ENCODE measurements at regions not wholly inside any gene's neighbourhood (a gene's known extent, or its start where the extent isn't known, plus 50 kb on each side); places are given as distances from the start of the nearest gene placed in this dataset.

DNA sequence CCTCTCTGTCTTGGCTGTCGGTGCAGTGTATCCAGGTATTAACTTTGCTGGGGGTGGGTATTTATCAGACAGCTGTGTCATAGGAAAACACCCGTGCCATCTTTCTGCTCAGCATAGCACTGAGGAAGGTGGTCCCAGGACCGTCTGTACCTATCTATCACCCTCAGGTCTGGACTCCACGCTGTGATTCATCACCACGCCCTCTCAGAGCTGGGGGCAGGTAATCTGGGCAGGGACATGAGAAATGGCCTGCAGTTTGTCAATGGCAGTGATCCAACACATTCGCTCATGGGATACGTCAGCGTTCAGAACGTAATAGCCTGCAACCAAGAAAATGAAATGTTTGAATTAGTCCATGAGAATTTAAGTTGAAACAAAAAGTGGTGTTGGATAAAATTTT, 151.6 kb upstream of the MAP1B start:
- DNase-seq = no peak

DNA sequence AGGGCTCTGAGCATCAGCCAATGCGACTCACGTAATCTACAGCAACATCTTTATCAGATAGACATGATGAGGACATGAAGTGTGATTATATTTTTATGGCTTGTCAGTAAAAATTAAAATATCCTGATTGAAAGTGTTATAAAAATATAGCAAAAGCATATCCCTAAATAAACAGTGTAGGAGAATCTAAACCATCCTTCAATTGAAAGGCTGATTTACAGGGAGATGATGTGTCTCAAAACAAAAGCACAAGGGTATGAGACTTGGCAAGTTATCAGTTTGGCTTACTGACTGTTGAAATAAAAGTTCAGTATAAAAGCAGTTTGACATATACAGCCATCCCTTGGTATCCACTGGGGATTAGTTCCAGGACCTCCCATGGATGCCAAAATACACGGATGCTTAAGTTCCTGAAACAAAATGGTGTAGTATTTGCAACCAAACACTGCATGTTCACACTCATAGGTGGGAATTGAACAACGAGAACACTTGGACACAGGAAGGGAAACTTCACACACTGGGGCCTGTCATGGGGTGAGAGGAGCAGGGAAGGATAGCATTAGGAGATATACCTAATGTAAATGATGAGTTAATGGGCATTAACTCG, 149.9 kb upstream of the MAP1B start:
- no peak for DNase-seq

DNA sequence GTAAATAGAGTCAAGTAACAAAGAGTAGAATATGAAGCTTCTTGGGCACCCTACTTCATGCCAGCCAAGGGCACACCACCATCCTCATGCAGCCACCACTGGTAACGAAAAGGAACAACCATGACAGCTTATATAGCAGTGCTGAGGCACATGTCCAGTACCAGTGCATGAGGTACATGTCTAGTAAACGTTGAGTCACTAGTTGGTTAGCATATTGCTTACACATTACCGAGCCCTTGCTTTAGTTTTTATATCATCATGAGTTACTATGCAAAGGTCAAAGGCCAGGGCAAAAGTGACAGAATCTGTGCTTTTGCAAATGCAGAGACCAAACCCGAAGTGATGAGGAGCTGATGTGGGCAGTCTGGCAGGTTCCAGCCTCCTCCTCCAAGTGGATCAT, 147.1 kb upstream of the MAP1B start:
- DNase-seq = no peak

DNA sequence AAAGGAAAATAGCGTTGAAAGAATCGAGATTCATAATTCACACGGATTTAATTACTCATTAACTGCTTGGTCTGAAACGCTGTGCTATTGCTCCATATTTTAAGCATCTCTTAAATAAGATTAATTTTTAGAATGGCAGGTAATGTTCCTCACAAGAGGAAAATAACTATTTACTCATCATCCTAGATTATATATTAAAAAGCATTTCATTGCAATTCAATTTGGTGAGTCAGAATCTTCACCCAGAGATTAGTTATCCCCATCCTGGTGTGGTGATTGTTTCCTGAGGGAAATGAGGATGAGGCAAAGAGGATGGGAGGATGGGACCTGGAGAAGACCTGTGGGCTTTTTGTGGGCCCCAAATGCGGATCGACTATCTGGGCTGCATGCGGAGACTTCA, 145.5 kb upstream of the MAP1B start:
- DNase-seq = no peak

DNA sequence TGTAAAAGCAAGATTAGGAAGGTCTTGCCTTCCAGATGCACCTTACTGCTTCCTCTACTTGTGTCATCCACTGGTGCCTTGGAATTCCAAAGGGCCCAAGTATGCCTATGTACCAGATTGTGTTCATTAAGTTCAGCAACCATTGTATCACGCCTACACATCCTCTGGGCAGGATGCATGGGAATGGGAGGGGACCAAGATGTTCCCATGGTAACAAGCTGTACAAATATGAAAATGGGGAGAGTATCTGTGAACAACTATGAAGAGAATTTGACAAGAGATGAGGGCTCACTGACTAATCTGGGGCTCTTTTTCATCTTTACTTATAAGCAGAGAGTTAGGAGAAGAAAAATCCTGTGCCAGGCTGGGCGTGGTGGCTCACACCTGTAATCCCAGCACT, 137.8 kb upstream of the MAP1B start:
- no peak for DNase-seq

DNA sequence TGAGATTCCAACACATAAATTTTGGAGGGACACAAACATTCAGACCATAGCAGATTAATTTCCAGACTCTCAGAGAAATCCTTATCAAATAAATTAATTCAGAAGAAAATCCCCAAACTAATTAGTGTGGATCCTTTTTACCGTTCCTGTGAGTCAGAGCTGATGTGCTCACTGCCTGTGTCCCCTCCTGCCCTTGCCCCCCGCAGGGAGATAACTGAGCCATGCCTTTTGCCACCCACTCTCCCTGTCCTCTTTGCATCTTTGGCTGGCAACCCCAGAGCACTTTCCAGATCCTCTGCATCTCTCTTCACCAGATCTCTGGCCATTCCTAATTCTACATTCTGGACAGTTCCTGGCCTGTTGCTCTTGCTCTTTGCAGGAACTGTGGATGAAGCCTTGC, 135.4 kb upstream of the MAP1B start:
- no peak for DNase-seq

DNA sequence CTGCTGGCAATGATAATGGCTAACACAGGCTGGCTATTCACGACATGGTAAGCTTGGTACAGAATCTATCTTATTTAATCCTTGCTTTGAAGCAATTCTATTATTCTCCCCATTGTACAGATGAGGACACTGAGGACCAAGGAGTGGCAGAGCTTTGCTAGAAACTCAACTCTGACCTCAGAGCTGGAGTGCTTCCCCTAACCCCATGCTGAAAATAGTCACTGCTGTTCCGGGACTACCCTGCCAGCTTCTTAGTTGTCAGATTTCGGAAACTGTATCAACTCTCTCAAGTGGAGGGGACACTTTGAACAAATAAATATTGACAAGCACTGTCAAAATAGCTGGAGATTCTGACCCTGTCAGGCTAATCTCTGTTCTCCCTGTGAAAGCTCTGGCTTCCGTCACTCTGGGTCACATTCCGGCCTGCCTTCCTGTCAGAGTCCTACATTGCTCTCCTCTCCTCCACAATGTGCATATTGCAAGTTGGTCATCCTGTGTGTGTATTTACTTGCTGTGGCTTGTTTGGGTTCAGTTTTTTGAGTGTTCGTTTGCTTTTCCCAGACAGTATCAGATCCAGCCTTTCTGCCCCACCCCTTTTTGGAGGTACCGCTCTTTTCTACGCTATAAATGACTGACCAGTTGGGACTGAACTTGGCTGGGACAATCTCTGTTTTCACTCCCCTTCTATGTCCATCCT, 134.3 kb upstream of the MAP1B start:
- DNase-seq = no peak

DNA sequence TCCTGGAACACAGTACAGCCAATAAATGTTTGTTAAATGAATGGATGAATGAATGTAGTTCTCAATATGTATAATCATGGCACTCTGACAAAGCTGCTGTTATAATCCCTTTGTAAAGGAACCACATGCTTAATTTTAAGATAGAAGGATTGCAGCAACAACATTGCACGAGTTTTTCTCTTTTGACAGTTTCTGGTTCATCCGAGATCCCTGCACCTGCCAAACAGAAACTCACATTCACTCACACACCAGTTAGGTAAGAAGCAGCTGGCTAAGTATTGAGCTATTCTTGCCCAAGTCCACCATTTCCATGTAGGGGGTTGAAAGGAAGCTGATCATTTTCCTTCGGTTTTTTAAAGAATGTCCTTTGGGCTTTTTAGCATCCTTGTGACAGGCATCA, 133.7 kb upstream of the MAP1B start:
- no peak for DNase-seq

DNA sequence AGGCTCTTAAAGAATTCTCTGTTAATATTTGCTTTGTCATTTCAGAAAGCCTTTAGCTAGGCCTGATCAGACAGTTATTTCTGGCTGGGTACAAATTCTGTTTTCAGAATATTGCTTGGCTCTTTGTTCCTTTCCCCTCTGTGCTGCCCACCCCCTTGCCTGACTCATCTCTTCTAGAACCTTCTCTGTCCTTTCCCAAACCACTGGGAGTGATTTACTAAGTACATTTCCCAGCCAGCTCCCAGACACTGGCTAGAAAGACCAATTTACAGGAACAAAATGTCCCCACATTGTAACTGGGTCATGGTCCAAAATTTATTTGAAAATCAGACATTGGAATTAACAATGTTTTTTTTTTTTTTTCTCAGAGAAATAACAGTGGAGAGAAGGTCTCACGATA, 133.1 kb upstream of the MAP1B start:
- DNase-seq = no peak

DNA sequence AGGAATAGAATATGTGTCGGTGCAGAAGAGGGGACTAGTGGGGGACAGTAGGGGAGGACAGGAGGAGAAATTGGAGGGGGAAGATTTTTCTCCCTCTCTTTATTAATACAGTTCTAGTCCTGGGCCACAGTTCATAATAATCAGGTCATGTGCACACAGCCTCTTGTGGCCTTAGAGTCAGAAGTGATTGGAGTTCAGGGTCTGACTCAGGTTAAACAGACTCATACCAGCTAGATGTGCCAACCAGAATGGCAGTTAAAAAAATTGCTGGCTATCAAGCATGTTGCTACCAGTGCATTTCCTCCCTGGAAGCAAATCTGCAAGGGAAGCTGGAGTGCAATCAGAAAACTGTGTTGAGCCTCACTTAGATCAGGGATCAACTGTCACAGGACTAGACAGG, 132.7 kb upstream of the MAP1B start:
- DNase-seq = no peak

DNA sequence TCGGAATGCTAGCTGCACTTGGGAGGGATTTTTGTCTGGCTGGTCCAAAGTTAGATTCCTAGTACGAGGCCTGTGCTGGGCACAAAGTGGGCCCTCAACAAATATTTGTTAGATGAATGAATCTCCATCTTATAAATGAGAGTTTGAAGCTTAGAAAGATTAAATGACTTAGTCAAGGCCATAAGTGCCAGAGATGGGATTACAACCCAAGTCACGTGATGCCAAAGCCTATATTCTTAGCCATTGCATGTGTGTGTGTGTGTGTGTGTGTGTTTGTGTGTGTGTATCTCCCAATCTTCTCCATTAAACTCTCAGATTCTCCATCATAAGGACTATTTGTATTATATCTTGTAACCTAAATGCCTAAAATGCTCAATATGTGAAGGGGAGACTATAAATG, 130.8 kb upstream of the MAP1B start:
- DNase-seq = no peak

DNA sequence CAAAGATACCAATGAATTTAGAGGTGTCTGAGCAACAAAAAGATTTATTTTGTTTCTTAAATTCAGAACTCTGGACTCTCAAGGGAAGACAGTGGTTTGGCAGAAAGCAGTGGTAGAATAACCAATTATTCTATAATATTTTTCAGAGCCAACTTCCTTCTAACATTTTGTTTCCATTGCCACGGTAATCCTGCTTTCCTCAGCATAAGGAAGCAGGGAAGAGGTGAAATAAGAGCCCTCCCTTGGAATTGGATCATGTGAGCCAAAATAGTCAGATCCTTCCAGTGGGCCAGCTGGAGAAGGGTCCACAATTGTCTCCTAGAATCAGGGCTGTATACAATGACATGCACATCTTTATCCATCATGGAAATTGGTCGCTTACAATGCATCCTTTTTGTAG, 130.0 kb upstream of the MAP1B start:
- no peak for DNase-seq

DNA sequence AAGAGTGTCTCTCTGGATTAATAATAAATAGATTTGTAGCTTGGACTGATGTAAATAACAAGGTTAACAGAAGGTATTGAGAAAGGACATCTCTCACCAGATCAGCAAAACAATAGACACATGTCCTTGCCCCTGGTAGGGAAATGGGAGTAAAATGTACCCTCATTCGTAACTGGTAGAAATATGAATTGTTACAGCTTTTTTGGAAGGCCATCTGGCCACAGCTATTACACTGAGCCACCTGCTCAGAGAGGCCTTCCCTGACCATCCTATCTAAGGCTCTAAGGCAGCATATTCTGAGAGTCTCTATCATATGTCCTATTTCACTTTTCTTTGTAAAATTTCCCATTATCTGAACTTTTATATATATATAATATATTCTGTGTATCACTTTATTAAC, 129.1 kb upstream of the MAP1B start:
- DNase-seq = no peak

DNA sequence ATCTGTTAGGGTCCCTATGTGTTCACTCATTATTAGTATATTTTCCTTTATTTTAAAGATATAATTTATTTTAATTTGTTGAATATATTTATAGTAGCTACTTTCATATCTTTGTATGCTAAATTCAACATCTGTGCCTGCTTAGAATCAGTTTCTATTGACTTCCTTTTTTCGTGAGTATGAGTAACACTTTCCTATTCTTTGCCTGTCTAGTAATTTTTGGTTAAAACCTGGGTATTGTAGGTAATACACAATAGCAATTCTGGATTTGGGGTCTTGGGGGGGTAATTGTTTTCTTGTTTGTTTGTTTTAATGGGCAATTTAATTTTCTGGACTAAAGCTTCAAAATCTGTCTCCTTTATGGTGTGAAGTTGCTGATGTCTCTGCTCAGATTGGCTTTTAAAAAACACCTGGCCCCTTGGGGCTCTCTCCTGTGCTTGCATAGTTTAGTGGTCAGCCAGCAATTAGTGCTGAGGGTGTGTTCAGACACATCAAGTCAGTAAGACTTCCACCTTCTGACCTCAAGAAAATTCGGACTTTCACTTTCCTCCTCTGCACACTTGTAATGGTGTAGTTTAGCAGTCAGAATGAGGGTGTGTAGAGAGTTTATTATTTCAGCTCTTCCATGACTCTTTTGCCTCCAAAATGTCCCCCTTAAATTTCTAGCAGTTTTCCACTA, 124.4 kb upstream of the MAP1B start:
- DNase-seq = no peak

DNA sequence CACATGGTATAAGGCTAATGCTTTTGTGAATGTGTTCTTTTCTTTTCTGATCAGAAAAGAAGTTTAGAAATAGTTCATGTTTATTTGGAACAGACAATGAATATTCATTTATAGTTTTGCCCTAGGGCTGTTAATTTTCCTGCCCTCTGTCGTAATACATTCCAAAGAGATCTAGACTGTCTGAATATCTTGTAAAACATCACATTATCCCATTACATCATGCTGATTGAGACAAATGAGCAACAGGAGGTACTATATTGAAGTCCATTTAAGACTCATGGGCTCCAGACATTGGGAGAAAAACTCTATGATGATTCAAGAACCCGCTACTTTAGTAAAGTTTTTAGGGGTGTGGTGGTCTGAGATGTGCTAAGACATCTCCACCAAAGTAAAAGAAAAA, 121.2 kb upstream of the MAP1B start:
- no peak for DNase-seq

DNA sequence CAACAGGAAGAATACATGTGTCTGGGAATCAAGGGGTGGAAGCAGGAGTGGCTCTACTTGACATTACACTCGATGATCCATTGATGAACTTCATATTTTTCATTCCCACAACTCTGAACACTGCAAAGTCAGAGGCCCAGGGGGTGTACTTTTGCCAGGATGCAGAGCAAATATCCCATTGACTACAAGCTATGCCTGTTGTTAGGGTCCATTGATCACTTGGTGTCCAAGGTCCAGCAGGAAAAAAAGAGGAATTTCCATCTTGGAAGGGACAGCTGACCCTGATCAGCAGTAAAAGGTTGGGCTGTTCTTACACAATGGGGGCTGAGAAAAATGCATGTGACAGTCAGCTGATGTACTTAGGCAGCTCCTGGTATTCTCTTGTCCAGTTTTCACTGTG, 118.5 kb upstream of the MAP1B start:
- no peak for DNase-seq

DNA sequence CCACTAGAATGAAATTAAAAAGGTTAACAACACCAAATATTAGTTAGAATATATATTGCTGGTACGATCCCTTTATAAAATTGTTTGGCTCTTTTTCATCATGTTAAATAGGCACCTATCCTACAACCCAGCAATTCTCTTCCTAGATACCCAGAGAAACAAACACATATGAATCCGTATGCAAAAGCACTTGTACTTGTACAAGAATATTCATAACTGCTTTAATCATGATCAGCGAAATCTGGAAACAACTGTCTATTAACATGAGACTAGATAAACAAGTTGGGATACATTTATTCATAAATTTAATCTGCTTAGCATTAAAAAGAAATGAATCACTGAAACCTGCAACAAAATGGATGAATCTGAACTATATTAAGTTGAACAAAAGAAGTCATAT, 113.7 kb upstream of the MAP1B start:
- no peak for DNase-seq

DNA sequence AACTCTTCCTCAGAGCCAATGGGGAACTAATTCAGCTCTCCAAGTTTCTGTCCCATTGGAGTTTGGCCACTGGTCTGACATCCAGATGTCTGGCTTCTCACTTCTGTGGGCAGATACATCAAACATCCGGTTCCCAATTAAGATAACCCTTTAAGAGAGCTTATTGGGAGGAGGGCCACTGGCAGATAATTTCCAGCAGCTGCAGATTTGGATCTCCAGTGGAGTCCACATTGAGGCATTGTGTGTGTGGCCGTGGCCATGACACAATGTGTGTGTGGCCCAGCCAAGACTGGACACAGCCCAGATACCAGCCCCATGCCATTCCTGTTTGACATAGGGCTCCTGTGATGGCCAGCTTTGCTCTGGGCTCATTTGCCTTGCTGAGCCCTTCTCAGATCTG, 110.5 kb upstream of the MAP1B start:
- no peak for DNase-seq

DNA sequence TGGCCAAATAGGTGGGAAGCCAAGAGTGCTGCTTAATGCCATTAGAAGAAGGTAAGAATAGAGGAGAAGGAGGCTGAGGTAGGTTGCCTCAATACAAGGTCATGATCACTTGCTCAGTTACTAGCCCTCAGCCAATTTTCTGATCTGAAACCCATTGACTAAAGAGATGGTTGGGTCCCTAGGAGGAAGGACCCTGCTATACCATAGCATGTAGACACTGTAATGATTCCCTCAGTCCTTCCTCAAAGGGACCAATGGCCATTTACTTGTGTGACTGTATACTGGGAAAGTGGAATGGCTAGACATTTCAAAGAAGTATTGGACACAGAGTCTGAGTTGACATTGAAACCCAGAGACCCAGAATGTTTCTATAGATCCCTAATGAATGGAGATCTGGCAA, 108.5 kb upstream of the MAP1B start:
- no peak for DNase-seq

DNA sequence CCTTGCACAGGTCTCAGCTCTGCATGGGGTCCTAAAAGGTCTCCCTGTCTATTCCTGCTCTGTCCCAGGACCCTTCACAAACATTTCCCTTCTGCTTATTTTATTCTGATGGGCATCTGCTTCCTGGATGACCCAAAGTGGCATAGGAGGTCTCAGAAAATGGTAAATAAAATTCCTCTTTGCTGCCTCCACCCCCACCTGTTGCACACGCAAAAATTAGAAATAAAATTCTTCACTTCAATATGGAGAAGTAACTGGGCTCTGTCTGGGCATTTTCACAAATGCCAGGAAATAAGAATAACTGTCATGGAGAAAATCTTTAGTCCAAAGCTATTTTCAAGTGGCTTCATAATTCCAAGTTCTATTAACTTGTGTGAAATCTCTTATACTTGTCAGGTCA, 106.6 kb upstream of the MAP1B start:
- no peak for DNase-seq

DNA sequence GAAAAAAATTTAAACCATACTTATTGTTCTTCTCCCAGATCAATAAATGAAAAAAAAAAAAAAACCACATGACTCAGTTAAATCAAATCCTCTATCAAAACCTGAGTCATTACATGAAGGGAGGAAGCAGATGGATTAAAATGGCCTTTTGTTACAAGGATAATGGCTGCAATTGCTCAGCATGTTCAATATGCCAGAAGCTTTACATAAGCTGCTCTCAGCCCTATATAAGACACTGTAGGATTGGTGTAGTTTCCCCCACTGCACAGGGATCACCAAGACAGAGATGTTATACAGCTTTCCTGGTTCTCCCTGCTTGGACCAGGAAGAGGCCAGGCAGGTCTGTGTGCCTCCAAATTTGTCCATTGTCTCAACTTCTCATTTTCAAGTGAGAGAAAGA, 101.6 kb upstream of the MAP1B start:
- DNase-seq = no peak

DNA sequence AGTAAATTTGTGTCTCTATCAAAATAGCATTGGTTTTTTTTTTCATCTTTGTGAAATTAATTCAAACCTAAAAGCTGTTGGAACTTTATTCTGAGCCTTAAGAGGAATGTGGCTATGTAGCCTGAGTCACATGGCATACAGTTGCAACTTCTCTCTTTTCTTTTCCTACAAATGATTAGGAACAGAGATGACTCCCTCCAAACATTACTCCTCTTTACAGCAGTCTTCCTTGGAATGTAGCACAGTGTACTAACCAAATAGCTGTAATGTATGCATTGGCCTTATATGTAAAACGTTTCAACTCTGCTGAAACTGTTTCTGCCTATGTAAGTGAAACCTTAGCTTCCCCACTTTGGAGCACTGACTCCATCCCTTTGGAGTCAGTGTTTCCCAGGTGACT, 100.9 kb upstream of the MAP1B start:
- no peak for DNase-seq

DNA sequence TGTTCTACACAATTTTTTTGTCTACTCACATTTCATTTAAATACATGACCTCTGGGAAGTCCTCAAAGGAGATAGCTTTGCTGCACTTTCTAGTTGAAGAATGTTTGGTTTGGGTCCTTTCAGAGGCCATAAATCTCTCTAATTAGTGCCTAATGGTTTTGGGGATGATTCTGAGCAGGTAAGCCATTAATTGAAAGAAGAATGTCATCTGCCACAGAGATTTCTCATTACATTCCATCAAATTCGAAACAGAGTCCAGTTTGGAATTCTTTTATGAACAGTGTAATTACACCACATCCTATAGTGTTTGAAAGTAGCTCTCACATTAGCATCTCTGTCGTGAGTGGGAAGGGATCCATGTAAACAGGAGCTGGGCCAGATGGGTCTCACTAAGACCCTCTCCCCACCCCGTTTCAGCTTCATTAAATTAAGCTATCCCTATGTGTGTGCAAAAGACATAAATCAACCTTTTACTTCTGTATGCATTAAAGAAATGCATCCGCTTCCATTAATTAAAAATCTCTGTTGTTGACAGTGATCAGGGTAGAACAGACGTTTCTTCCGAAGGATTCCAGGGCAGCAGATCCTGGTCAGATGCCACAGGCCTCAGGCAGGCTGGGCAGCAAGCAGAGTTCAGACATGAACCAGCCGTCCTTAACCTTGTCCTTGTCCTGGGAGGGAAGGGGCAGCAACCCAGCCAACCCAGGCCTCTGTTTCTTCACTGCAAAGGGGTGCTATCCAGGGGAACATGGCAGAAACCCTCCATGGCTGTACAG, 99.8 kb upstream of the MAP1B start:
- DNase-seq = no peak

DNA sequence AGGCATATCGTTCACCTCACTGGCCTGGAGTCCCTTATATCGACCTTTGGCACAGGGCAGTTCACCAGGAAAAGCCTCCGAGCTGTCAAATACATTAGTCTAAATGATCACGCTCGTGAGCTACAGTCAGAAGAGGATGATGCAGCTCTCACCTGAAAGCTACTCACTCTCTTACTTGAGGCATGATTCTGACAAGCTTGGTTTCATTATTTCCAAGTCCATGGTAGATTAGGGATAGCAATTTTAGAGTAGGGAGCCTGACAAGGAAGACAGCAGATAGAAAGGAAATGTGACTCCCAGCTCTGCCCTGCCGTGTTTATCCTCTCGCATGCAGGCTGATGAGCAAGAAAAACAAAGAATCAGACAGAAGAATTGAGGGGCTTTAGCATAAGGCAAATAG, 98.0 kb upstream of the MAP1B start:
- DNase-seq = no peak

All from effector CD4-positive, alpha-beta T cell (primary cell).